DND-41 (cell line): ENCODE measurements at regions not wholly inside any gene's neighbourhood (a gene's known extent, or its start where the extent isn't known, plus 50 kb on each side); places are given as distances from the start of the nearest gene placed in this dataset.

Source experiments
- CTCF ChIP-seq: IDR thresholded peaks from 2 replicates; pipeline ENCODE4 v1.5.1; 2012; ENCODE audit warnings: borderline replicate concordance, low read length, moderate library complexity, mild to moderate bottlenecking; ENCODE audit not compliant: poor library complexity, severe bottlenecking; ENCODE audit errors: extremely low read depth
- EZH2 ChIP-seq: IDR thresholded peaks from 3 replicates; pipeline ENCODE4 v1.6.1; 2012; ENCODE audit warnings: borderline replicate concordance, low read depth, mild to moderate bottlenecking, moderate library complexity, low read length, inconsistent platforms; ENCODE audit not compliant: severe bottlenecking

- TF ChIP-seq CTCF (no peak), EZH2 (no peak)
Measured at GRCh38 chr17:55598495-55598894, 87.2 kb upstream of the SMIM36 start.
